K562 (cell line): ENCODE measurements at regions not wholly inside any gene's neighbourhood (a gene's known extent, or its start where the extent isn't known, plus 50 kb on each side); places are given as distances from the start of the nearest gene placed in this dataset.

ENCODE experiments used
- ATAC-seq: fragments of 200-7000 bp; cut with Tn5 transposase; 3 replicates; pipeline ENCODE4 v1.9.1; 2020; ENCODE audit warnings: moderate library complexity
- BruUV-seq: library from RNA; stranded (reverse); fragments of 400-500 nt; replicated peaks from 2 replicates; lab custom pipeline; 2021; lab: Mats Ljungman, UMichigan
- CTCF ChIA-PET: fragments of 300-600 bp; formaldehyde crosslinking; extraction: SDS; loops from one replicate; lab custom pipeline; 2021; ENCODE audit warnings: low intra/inter-chr PET ratio; lab: Yijun Ruan, JAX
- POLR2A ChIA-PET: fragments of 300-600, 350-650 bp; sonication (Branson Sonifier 250); formaldehyde crosslinking; extraction: SDS; loops from one replicate; lab custom pipeline; 2021; ENCODE audit warnings: antibody characterized with exemption, inconsistent platforms; lab: Yijun Ruan, JAX
- DNase-seq, 4 experiments: peaks; one replicate each; pipeline versions ENCODE4 v3.0.0 to v3.0.0-alpha.2; 2011 to 2018; ENCODE audit warnings: low spot score in 3 of 4, mixed read lengths in 3 of 4; ENCODE audit errors: extremely low read depth in 1 of 4
- FAIRE-seq: peaks from 2 replicates; lab custom pipeline; 2011; peaks lifted over from hg19 to GRCh38; lab: Jason Lieb, UNC
- H2AFZ ChIP-seq: 2 replicates; pipeline ENCODE4 v1.6.0; 2011; ENCODE audit warnings: low read depth, low read length, control low read depth, inconsistent platforms
- H3K27ac ChIP-seq: fragments of 200-600 bp; 3 replicates; pipeline ENCODE4 v1.8.0; 2011; ENCODE audit warnings: low read depth, mild to moderate bottlenecking, control low read depth, inconsistent platforms, low read length, moderate library complexity, mixed read lengths; ENCODE audit errors: extremely low read depth
- H3K27me3 ChIP-seq, 2 experiments: fragments of 300-600 bp in 1 of 2; 2 replicates in 1 of 2; 3 replicates in 1 of 2; pipeline versions ENCODE4 v1.6.0 to v1.8.0; 2011; ENCODE audit warnings: inconsistent platforms in 2 of 2, low read length in 2 of 2, mild to moderate bottlenecking in 1 of 2, mixed read lengths in 1 of 2, moderate library complexity in 1 of 2; ENCODE audit not compliant: control insufficient read depth in 2 of 2, insufficient read depth in 2 of 2
- H3K36me3 ChIP-seq: fragments of 300-600 bp; 3 replicates; pipeline ENCODE4 v1.8.0; 2011; ENCODE audit warnings: mild to moderate bottlenecking, low read length, inconsistent platforms; ENCODE audit not compliant: control insufficient read depth, insufficient read depth
- H3K4me1 ChIP-seq, 2 experiments: fragments of 200-600 bp in 1 of 2; replicated peaks in 1 of 2; 2 replicates in 1 of 2; 3 replicates in 1 of 2; pipeline versions ENCODE4 v1.5.1 to v1.8.0; 2011; ENCODE audit warnings: inconsistent platforms in 2 of 2, low read length in 2 of 2, mild to moderate bottlenecking in 1 of 2, mixed read lengths in 1 of 2, moderate library complexity in 1 of 2; ENCODE audit not compliant: control insufficient read depth in 2 of 2, insufficient read depth in 2 of 2
- H3K4me2 ChIP-seq: 2 replicates; pipeline ENCODE4 v1.6.1; 2011; ENCODE audit warnings: low read length, control low read depth, inconsistent platforms, mixed read lengths; ENCODE audit not compliant: insufficient read depth
- H3K4me3 ChIP-seq: fragments of 200-600 bp; sonication (generic), shearing (Covaris generic); 2 replicates; pipeline ENCODE4 v1.5.1; 2016; ENCODE audit warnings: control low read depth, inconsistent platforms
- H3K79me2 ChIP-seq: fragments of 200-600 bp; 3 replicates; pipeline ENCODE4 v1.8.0; 2011; ENCODE audit warnings: low read length, inconsistent platforms; ENCODE audit not compliant: control insufficient read depth, insufficient read depth
- H3K9ac ChIP-seq, 2 experiments: 2 replicates each; pipeline versions ENCODE4 v1.6.0 to v1.6.1; 2011; ENCODE audit warnings: low read depth in 2 of 2, low read length in 2 of 2, control low read depth in 1 of 2, inconsistent platforms in 1 of 2, mild to moderate bottlenecking in 1 of 2, mixed read lengths in 1 of 2; ENCODE audit not compliant: insufficient read depth in 1 of 2
- H3K9me1 ChIP-seq: one replicate; pipeline ENCODE4 v1.6.0; 2011; ENCODE audit warnings: inconsistent platforms, mild to moderate bottlenecking, low read length, moderate library complexity; ENCODE audit not compliant: control insufficient read depth, insufficient read depth
- H3K9me3 ChIP-seq: replicated peaks from 2 replicates; pipeline ENCODE4 v1.5.1; 2011; ENCODE audit warnings: low read depth, low read length, inconsistent platforms; ENCODE audit not compliant: control insufficient read depth, insufficient read depth
- H4K20me1 ChIP-seq: replicated peaks from 2 replicates; pipeline ENCODE4 v1.6.1; 2011; ENCODE audit warnings: low read length, inconsistent platforms, mixed read lengths; ENCODE audit not compliant: control insufficient read depth, insufficient read depth
- HMGN3 ChIP-seq: IDR thresholded peaks from 2 replicates; pipeline ENCODE4 v1.6.1; 2011; ENCODE audit warnings: borderline replicate concordance, low read depth, mild to moderate bottlenecking, mixed read lengths, low read length; ENCODE audit not compliant: insufficient read length; ENCODE audit errors: extremely low read depth
- JUNB ChIP-seq: fragments of 450-650 bp; formaldehyde crosslinking; conservative IDR thresholded peaks from 2 replicates; pipeline ENCODE4 v1.4.0; 2020; ENCODE audit warnings: mild to moderate bottlenecking
- NR2C1 ChIP-seq, 2 experiments: fragments of 450-650 bp; IDR thresholded peaks; 2 replicates each; pipeline ENCODE4 v1.6.1; 2017; ENCODE audit warnings: mild to moderate bottlenecking in 2 of 2, antibody characterized with exemption in 1 of 2, inconsistent platforms in 1 of 2, missing compliant biosample characterization in 1 of 2, missing genetic modification characterization in 1 of 2
- NUFIP1 ChIP-seq: fragments of 450-650 bp; IDR thresholded peaks from 2 replicates; pipeline ENCODE4 v1.6.1; 2018; ENCODE audit not compliant: partially characterized antibody
- POLR2G ChIP-seq: fragments of 200-400 bp; formaldehyde crosslinking; IDR thresholded peaks from 2 replicates; pipeline ENCODE4 v1.6.1; 2017; ENCODE audit warnings: low read depth, mild to moderate bottlenecking, antibody characterized with exemption, low read length, moderate library complexity
- SIN3A ChIP-seq, 2 experiments: fragments of 150-350 bp in 1 of 2; IDR thresholded peaks; 2 replicates each; pipeline ENCODE4 v1.6.1; 2011 to 2016; ENCODE audit warnings: borderline replicate concordance in 2 of 2, low read depth in 2 of 2, low read length in 2 of 2, mild to moderate bottlenecking in 2 of 2, moderate library complexity in 2 of 2; ENCODE audit not compliant: control insufficient read depth in 1 of 2
- XRCC5 ChIP-seq: fragments of 200-400 bp; formaldehyde crosslinking; IDR thresholded peaks from 2 replicates; pipeline ENCODE4 v1.6.1; 2017; ENCODE audit warnings: low read depth, mild to moderate bottlenecking, low read length
- YY1 ChIP-seq, 3 experiments: IDR thresholded peaks; 2 replicates each; pipeline ENCODE4 v1.6.1; 2011; ENCODE audit warnings: low read length in 2 of 3, mild to moderate bottlenecking in 2 of 3, moderate library complexity in 2 of 3, borderline replicate concordance in 1 of 3, control low read depth in 1 of 3, low read depth in 1 of 3; ENCODE audit not compliant: insufficient read depth in 3 of 3, insufficient replicate concordance in 2 of 3, control insufficient read depth in 1 of 3, insufficient read length in 1 of 3; ENCODE audit errors: extremely low read depth in 1 of 3
- ZKSCAN1 ChIP-seq: fragments of 150-350 bp; IDR thresholded peaks from 2 replicates; pipeline ENCODE4 v1.6.1; 2016; ENCODE audit warnings: low read depth, low read length
- ZNF347 ChIP-seq: fragments of 450-650 bp; formaldehyde crosslinking; IDR thresholded peaks from 2 replicates; pipeline ENCODE4 v1.4.0; 2020; ENCODE audit warnings: low read depth, mild to moderate bottlenecking, moderate library complexity
- WGBS: fragments of 100-300 bp; shearing (Covaris generic); methylation state at CpG from one replicate; pipeline ENCODE4 v1.1.6; 2016; ENCODE audit warnings: low coverage, mixed read lengths; ENCODE audit not compliant: insufficient coverage; ENCODE audit errors: missing lambda C conversion rate; 5-methylcytosine and 5-hydroxymethylcytosine counted together
- in situ Hi-C: fragments of 300-500 bp; cut with MboI; formaldehyde crosslinking; loops from 4 replicates; pipeline ENCODE4 v1.15.0; 2018; ENCODE audit warnings: inconsistent platforms, mixed read lengths
- intact Hi-C: fragments of 100-400 bp; cut with micrococcal nuclease; formaldehyde crosslinking; loops from 2 replicates; pipeline ENCODE4 v1.14.2; 2022
- TF ChIP-seq, protein P1 (sequence below): sonication (generic); formaldehyde crosslinking; IDR thresholded peaks from 2 replicates; pipeline ENCODE4 v1.8.0; 2022; ENCODE audit warnings: missing genetic modification reagents, mild to moderate bottlenecking, borderline replicate concordance
- TF ChIP-seq, protein P2 (sequence below): fragments of 200-400 bp; formaldehyde crosslinking; IDR thresholded peaks from 2 replicates; pipeline ENCODE4 v1.6.1; 2017; ENCODE audit warnings: mild to moderate bottlenecking, low read depth, low read length, moderate library complexity
- TF ChIP-seq, protein P3 (sequence below): fragments of 450-650 bp; IDR thresholded peaks from 2 replicates; pipeline ENCODE4 v1.6.1; 2018; ENCODE audit not compliant: partially characterized antibody

DNA sequence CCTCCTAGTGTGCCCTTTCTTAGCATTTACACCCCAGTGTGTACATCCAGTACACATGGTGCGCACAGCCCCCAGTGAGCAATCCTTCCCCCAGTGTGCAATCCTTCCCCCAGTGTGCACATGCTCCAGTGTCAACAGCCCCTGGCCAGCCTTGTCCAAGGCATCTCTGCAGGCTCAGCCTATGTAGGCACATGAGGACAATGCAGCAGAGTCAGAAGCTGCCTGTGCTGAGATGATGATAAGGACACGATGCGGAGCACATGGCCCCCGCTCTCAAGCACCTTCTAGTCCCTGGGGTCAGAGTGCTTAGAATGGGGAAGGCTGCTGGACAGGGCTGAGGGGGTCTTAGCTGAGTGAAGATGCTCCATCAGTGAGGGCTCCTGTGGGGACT lies 69.8 kb downstream of the GADD45G start:
- ChIA-PET CTCF (no interaction called here), POLR2A (no interaction called here)
- Histone ChIP-seq H3K36me3 (no peaks in the 10 kb centered on the region), H2AFZ (no peak overlapping the region), H3K4me2 (no peak overlapping the region), H3K9ac (no peak overlapping the region), H4K20me1 (no peaks in the 10 kb centered on the region), H3K9me1 (no peaks in the 10 kb centered on the region), H3K4me3 (no peak overlapping the region), H3K4me1 (no peaks in the 10 kb centered on the region), H3K27me3 (peaks cover 0 to 8% of the 10 kb centered on the region in 2 experiments; a peak in 1 of 5 replicates), H3K27ac (no peak overlapping the region), H3K79me2 (no peaks in the 10 kb centered on the region), H3K9me3 (no peaks in the 10 kb centered on the region; the same call in 1 of the 2 replicates)
- intact Hi-C loops (no loop called here), in situ Hi-C loops (no loop called here)
- no peak for FAIRE-seq
- 0% methylated on average over 2 of the region's 4 CpGs for WGBS
- no TSS peak for BruUV-seq
- no peak for DNase-seq
- ATAC-seq, result no peak
- TF ChIP-seq, protein P1, sequence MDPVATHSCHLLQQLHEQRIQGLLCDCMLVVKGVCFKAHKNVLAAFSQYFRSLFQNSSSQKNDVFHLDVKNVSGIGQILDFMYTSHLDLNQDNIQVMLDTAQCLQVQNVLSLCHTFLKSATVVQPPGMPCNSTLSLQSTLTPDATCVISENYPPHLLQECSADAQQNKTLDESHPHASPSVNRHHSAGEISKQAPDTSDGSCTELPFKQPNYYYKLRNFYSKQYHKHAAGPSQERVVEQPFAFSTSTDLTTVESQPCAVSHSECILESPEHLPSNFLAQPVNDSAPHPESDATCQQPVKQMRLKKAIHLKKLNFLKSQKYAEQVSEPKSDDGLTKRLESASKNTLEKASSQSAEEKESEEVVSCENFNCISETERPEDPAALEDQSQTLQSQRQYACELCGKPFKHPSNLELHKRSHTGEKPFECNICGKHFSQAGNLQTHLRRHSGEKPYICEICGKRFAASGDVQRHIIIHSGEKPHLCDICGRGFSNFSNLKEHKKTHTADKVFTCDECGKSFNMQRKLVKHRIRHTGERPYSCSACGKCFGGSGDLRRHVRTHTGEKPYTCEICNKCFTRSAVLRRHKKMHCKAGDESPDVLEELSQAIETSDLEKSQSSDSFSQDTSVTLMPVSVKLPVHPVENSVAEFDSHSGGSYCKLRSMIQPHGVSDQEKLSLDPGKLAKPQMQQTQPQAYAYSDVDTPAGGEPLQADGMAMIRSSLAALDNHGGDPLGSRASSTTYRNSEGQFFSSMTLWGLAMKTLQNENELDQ (CRISPR knock-in tag), result no peak
- TF ChIP-seq YY1 (IDR thresholded peaks at IDR 0.05; ENCODE audit: borderline replicate concordance in 1 of 3, control insufficient read depth in 1 of 3, extremely low read depth in 1 of 3, insufficient read depth in 3 of 3, insufficient read length in 1 of 3, insufficient replicate concordance in 2 of 3, low read depth in 1 of 3, low read length in 2 of 3) (no peak), XRCC5 (no peak), ZNF347 (CRISPR knock-in tag) (no peak), NR2C1 (IDR thresholded peaks at IDR 0.05) (no peak), NR2C1 (tag; IDR thresholded peaks at IDR 0.05) (no peak), POLR2G (no peak), SIN3A (IDR thresholded peaks at IDR 0.05; ENCODE audit: borderline replicate concordance in 2 of 2, control insufficient read depth in 1 of 2, low read depth in 2 of 2, low read length in 2 of 2) (no peak), ZKSCAN1 (no peak), NUFIP1 (no peak), JUNB (no peak), HMGN3 (no peak)
- TF ChIP-seq, protein P2, sequence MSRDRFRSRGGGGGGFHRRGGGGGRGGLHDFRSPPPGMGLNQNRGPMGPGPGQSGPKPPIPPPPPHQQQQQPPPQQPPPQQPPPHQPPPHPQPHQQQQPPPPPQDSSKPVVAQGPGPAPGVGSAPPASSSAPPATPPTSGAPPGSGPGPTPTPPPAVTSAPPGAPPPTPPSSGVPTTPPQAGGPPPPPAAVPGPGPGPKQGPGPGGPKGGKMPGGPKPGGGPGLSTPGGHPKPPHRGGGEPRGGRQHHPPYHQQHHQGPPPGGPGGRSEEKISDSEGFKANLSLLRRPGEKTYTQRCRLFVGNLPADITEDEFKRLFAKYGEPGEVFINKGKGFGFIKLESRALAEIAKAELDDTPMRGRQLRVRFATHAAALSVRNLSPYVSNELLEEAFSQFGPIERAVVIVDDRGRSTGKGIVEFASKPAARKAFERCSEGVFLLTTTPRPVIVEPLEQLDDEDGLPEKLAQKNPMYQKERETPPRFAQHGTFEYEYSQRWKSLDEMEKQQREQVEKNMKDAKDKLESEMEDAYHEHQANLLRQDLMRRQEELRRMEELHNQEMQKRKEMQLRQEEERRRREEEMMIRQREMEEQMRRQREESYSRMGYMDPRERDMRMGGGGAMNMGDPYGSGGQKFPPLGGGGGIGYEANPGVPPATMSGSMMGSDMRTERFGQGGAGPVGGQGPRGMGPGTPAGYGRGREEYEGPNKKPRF, result no peak
- TF ChIP-seq, protein P3, sequence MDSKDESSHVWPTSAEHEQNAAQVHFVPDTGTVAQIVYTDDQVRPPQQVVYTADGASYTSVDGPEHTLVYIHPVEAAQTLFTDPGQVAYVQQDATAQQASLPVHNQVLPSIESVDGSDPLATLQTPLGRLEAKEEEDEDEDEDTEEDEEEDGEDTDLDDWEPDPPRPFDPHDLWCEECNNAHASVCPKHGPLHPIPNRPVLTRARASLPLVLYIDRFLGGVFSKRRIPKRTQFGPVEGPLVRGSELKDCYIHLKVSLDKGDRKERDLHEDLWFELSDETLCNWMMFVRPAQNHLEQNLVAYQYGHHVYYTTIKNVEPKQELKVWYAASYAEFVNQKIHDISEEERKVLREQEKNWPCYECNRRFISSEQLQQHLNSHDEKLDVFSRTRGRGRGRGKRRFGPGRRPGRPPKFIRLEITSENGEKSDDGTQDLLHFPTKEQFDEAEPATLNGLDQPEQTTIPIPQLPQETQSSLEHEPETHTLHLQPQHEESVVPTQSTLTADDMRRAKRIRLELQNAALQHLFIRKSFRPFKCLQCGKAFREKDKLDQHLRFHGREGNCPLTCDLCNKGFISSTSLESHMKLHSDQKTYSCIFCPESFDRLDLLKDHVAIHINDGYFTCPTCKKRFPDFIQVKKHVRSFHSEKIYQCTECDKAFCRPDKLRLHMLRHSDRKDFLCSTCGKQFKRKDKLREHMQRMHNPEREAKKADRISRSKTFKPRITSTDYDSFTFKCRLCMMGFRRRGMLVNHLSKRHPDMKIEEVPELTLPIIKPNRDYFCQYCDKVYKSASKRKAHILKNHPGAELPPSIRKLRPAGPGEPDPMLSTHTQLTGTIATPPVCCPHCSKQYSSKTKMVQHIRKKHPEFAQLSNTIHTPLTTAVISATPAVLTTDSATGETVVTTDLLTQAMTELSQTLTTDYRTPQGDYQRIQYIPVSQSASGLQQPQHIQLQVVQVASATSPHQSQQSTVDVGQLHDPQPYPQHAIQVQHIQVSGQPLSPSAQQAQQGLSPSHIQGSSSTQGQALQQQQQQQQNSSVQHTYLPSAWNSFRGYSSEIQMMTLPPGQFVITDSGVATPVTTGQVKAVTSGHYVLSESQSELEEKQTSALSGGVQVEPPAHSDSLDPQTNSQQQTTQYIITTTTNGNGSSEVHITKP, result no peak
